ENCODE measurements at regions not wholly inside any gene's neighbourhood (a gene's known extent, or its start where the extent isn't known, plus 50 kb on each side); places are given as distances from the start of the nearest gene placed in this dataset.

DNA sequence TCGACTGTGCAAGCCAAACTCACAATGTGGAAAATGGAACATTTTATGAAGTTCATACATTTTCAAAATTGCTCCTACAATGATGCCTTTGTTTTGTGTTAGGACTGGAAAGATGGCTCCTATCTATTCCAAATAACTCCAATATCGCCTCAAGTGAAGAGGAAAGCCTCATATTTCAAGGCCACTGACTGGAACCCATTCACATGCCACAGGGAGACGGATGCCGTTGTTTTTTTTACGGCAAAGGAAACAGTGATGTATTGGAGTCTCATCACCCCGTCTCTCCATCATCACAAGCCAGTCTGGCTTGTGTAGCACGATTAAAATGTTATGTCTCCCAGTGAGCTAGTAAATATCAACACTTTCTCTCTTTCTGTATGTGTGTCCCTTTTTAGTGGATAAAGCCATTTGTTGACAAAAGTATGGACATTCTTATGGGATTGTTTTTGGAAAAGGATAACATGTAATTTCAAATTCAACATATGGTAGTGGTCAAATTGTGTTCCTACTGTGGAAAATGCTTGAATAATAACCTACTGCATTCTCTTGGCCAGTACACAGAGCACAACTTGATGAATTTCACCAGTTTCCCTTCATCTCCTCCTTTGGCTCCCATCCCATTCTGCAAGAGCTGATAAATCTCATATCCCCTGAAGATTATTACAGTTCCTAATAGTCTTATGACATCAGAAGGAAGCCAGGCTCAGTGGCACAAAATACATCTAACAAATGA lies 109.5 kb upstream of the PITRM1 start:
- TF ChIP-seq, protein P1, sequence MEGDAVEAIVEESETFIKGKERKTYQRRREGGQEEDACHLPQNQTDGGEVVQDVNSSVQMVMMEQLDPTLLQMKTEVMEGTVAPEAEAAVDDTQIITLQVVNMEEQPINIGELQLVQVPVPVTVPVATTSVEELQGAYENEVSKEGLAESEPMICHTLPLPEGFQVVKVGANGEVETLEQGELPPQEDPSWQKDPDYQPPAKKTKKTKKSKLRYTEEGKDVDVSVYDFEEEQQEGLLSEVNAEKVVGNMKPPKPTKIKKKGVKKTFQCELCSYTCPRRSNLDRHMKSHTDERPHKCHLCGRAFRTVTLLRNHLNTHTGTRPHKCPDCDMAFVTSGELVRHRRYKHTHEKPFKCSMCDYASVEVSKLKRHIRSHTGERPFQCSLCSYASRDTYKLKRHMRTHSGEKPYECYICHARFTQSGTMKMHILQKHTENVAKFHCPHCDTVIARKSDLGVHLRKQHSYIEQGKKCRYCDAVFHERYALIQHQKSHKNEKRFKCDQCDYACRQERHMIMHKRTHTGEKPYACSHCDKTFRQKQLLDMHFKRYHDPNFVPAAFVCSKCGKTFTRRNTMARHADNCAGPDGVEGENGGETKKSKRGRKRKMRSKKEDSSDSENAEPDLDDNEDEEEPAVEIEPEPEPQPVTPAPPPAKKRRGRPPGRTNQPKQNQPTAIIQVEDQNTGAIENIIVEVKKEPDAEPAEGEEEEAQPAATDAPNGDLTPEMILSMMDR (IDR thresholded peaks at IDR 0.05), result no peak
- no peak for TF ChIP-seq ZFX (IDR thresholded peaks at IDR 0.05; ENCODE audit: borderline replicate concordance)
- no peak overlapping the region for H3K27ac ChIP-seq

DNA sequence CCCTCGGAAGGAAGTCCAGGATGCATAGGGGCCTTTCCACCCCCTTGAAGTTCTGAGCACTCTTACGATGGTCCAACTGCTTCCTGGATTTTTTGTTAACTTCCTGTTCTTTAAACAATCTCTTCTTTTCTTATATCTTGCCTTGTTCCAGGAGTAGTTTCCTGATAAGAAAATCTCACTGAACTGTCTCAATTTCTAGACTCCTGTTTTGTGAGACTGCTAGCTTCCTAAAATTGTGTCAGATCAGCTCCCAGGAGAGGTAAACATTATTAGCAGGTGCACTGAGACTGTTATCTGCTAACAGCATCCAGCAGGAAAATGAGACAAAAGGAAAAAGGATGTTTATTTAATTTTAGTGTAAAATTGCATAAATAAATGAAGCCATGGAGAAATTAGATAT lies 106.2 kb upstream of the PITRM1 start:
- no peak overlapping the region for H3K27ac ChIP-seq
- TF ChIP-seq, protein P1 (IDR thresholded peaks at IDR 0.05), result no peak
- no peak for TF ChIP-seq ZFX (IDR thresholded peaks at IDR 0.05; ENCODE audit: borderline replicate concordance)

DNA sequence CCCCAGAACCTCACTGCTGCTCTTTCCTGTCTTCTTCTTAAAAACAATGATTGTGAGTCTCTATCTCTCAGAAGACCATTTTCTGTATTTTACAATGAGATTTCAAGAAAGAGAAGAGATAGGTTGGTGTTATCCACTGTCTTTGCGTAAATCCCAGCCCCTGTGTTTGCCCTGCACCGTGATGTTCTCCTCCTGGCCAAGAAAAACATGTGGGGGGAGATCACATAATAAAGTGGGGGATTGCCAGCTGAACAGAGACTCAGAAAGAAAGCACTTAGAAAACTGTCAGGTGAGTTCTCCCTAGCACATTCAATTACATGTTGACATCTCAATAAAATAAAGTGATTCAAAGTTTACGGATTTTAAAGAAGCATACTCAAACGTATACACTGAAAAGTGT lies 105.0 kb upstream of the PITRM1 start:
- no peak for TF ChIP-seq ZFX (IDR thresholded peaks at IDR 0.05; ENCODE audit: borderline replicate concordance)
- TF ChIP-seq, protein P1 (IDR thresholded peaks at IDR 0.05), result no peak

DNA sequence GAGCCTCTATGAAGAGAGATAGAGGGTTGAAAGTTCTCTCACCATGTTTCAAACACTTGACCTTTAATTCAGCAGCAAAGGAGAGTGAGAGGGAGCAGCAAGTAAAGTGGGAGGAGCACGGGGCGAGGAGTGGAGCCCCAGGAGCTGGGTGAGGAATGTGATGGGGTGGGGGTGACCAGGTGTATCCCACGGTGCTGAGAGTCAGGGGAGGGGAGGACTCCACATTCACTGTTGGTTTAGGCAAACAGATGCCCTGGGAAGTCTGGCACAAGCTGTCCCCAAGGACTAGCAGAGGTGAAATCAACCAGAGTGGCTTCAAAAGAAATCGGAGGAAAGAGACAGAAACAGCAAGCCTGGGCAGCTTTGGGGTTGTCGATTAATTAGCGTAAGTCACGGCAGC lies 101.8 kb upstream of the PITRM1 start:
- no peak overlapping the region for H3K27ac ChIP-seq
- TF ChIP-seq, protein P1 (IDR thresholded peaks at IDR 0.05), result no peak
- TF ChIP-seq ZFX (IDR thresholded peaks at IDR 0.05; ENCODE audit: borderline replicate concordance), result no peak

More for the DNA sequence above, 105.0 kb upstream of the PITRM1 start:
- no peak overlapping the region for H3K27ac ChIP-seq

DNA sequence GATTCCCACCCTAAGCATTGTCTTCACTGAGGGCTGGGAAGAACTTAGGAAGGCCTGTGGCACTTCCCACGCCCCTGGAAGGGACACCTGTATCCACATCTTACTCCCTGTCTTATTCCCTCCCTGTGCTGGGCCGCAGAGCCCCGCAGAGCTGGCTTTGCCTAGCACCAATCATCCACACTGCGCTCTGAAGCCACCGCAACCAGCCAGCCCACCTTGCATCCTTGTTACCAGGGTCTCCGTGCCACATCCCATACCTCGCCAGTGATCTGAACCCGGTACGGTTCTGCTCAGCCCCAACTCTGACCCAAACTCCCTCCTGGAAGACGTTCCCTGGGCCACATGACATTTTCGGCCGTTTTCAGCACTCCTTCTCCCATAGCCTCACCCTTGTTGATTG lies 101.4 kb upstream of the PITRM1 start:
- TF ChIP-seq, protein P1 (IDR thresholded peaks at IDR 0.05), result no peak
- no peak for TF ChIP-seq ZFX (IDR thresholded peaks at IDR 0.05; ENCODE audit: borderline replicate concordance)
- no peak overlapping the region for H3K27ac ChIP-seq

DNA sequence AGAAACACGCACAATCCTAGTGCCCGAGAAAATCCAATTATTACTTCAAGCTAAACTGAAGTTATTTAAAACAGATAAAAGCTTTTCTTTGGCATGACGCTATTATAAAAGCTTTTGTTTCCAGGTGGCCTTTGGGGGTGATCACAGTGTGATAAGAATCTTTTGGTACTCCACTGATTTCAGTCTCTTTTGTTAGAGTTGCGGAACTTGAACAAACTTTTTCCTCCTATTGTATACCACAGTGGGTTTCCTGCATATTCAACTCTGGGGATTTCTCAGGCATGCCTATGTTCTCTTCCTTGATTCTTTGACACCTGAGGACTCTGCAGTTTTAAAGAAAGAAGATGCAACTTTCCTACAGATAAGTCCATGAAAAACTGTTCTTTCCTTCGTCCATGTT lies 99.7 kb upstream of the PITRM1 start:
- TF ChIP-seq, protein P1 (IDR thresholded peaks at IDR 0.05), result no peak
- TF ChIP-seq ZFX (IDR thresholded peaks at IDR 0.05; ENCODE audit: borderline replicate concordance), result no peak
- H3K27ac ChIP-seq, result no peak overlapping the region

DNA sequence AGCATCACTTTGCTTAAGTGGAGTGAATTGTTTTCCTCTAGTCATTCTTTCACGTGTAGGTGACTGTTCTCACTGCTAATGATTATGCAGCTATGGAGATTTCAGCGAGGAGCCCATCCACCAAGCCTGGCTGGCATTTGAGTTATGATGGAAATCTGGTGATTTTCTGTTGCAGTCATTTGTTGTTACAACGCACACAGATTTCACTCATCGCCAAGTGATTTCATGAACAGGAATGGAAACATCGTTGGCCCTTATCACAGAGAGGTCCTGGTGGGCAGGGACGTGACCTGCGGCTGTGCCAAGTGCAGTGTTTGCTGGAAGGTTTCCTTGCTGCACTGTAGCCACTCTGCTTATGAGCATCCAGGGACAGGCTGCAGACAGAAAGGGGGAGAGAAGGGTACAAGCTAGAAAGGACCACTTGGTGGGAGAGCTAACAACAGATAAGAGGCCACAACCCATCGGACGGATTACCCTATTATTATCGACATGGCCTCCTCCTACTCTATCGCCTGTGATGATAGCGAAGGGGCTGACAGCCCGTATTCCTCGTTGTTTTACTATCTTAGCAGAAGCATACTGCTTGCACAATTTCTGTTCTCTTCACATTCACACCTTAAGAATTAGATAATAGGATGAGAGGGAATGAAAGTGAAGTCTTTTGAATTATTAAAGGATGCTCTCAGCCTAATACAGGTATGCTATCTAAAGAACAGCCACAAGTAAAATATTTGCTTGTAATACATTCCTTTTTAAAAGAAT lies 99.0 kb upstream of the PITRM1 start:
- H3K27ac ChIP-seq, result no peak overlapping the region
- TF ChIP-seq, protein P1 (IDR thresholded peaks at IDR 0.05), result no peak
- TF ChIP-seq ZFX (IDR thresholded peaks at IDR 0.05; ENCODE audit: borderline replicate concordance), result no peak

All from 22Rv1 (cell line).